ENCODE measurements at regions not wholly inside any gene's neighbourhood (a gene's known extent, or its start where the extent isn't known, plus 50 kb on each side); places are given as distances from the start of the nearest gene placed in this dataset.
"Not testable (repeated sequence)": the region's sequence is repeated elsewhere in the genome, so short reads cannot be mapped to it uniquely, and the experiment has no call there.

DNA sequence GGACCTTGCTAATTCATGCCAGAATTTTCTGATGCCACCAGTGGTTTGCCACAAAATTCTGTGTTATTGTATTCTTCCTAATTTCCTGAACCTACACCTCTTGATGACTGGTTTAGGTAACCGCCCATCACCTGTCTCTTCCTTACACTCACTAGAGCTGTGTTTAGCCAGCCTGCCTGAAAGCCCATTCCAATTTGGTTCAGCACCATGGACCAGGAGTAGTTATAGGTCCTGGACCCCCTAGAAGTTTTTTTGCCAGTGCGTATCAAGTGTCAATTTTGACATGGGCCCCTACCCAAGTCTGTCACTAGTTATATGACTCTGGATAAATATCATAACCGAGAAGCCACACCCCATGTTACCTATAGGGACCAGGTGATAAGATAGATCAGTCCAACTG is 94.0 kb upstream of the NAP1L1 start:
- H3K4me1 ChIP-seq (ENCODE audit: control insufficient read depth in 2 of 3, insufficient read depth in 2 of 3, low read depth in 1 of 3, low read length in 3 of 3), result no peaks in the 10 kb centered on the region
- DNase-seq (no peak), FAIRE-seq (no peak)
- H3K9me3 ChIP-seq (ENCODE audit: control insufficient read depth in 2 of 3, insufficient read depth in 1 of 3, low read length in 3 of 3), result no peaks in the 10 kb centered on the region
- TF ChIP-seq, protein P1, sequence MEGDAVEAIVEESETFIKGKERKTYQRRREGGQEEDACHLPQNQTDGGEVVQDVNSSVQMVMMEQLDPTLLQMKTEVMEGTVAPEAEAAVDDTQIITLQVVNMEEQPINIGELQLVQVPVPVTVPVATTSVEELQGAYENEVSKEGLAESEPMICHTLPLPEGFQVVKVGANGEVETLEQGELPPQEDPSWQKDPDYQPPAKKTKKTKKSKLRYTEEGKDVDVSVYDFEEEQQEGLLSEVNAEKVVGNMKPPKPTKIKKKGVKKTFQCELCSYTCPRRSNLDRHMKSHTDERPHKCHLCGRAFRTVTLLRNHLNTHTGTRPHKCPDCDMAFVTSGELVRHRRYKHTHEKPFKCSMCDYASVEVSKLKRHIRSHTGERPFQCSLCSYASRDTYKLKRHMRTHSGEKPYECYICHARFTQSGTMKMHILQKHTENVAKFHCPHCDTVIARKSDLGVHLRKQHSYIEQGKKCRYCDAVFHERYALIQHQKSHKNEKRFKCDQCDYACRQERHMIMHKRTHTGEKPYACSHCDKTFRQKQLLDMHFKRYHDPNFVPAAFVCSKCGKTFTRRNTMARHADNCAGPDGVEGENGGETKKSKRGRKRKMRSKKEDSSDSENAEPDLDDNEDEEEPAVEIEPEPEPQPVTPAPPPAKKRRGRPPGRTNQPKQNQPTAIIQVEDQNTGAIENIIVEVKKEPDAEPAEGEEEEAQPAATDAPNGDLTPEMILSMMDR (IDR thresholded peaks at IDR 0.05; ENCODE audit: borderline replicate concordance, extremely low read depth, insufficient read depth), result no peak
- H3K27me3 ChIP-seq (ENCODE audit: control insufficient read depth, insufficient read depth, low read length), result no peaks in the 10 kb centered on the region
- H3K27ac ChIP-seq (ENCODE audit: low read depth in 2 of 2, low read length in 2 of 2), result no peak overlapping the region
- no peak overlapping the region for H3K4me3 ChIP-seq (ENCODE audit: low read length in 3 of 3)
- no peaks in the 10 kb centered on the region for H3K36me3 ChIP-seq (ENCODE audit: control insufficient read depth in 2 of 3, insufficient read depth in 3 of 3, low read length in 3 of 3)
- intact Hi-C loops (cut with DNase I), result no loop called here
- no peak overlapping the region for H3K9ac ChIP-seq (ENCODE audit: low read length in 3 of 3)

DNA sequence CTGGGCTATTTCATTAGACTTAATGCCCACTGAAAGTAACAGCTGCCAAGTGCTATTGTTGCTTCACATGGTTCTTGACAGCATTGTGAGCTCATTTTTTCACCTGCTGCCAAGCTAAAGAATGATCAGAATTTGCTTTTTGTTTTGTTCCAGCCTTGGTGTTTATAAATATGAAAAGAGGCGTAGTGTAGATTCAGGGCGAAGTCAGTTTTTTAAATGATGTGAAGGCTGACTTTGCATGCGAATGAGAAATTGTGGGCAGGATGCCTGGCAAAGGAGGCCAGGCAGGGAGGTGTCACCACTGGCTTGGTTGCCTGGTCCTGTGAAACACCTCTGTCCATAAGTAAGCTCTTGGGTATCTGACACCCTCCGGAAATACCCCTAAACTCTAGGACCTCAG is 93.3 kb upstream of the NAP1L1 start:
- intact Hi-C loops (cut with DNase I), result no loop called here
- no peak overlapping the region for H3K9ac ChIP-seq (ENCODE audit: low read length in 3 of 3)
- no peak for DNase-seq
- H3K27me3 ChIP-seq (ENCODE audit: control insufficient read depth, insufficient read depth, low read length), result no peaks in the 10 kb centered on the region
- H3K4me1 ChIP-seq (ENCODE audit: control insufficient read depth in 2 of 3, insufficient read depth in 2 of 3, low read depth in 1 of 3, low read length in 3 of 3), result no peaks in the 10 kb centered on the region
- TF ChIP-seq, protein P1 (IDR thresholded peaks at IDR 0.05; ENCODE audit: borderline replicate concordance, extremely low read depth, insufficient read depth), result no peak
- no peak overlapping the region for H3K4me3 ChIP-seq (ENCODE audit: low read length in 3 of 3)
- H3K27ac ChIP-seq (ENCODE audit: low read depth in 2 of 2, low read length in 2 of 2), result no peak overlapping the region
- no peak for FAIRE-seq
- H3K9me3 ChIP-seq (ENCODE audit: control insufficient read depth in 2 of 3, insufficient read depth in 1 of 3, low read length in 3 of 3), result no peaks in the 10 kb centered on the region
- H3K36me3 ChIP-seq (ENCODE audit: control insufficient read depth in 2 of 3, insufficient read depth in 3 of 3, low read length in 3 of 3), result no peaks in the 10 kb centered on the region

DNA sequence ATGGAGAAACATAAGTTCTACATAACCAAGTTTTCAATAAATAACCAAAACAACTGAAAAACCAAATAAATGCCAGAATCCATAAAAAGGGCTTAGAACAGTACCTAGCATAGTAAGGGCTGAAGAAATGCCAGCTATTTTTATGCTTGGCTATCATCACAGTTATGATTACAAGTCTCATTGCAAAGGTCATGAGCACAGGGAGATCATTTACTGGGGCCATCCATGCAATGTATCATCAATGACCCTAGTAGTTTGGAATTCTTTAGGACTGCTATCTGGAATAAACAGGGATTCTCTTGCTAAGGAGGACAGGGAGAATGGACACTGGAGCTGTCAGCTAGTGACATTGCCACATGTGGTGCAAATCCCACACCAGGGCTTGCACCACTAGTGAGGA is 92.5 kb upstream of the NAP1L1 start:
- Histone ChIP-seq H3K9ac (ENCODE audit: low read length in 3 of 3) (no peak overlapping the region), H3K27ac (ENCODE audit: low read depth in 2 of 2, low read length in 2 of 2) (no peak overlapping the region), H3K4me1 (ENCODE audit: control insufficient read depth in 2 of 3, insufficient read depth in 2 of 3, low read depth in 1 of 3, low read length in 3 of 3) (no peaks in the 10 kb centered on the region), H3K27me3 (ENCODE audit: control insufficient read depth, insufficient read depth, low read length) (no peaks in the 10 kb centered on the region), H3K4me3 (ENCODE audit: low read length in 3 of 3) (no peak overlapping the region), H3K9me3 (ENCODE audit: control insufficient read depth in 2 of 3, insufficient read depth in 1 of 3, low read length in 3 of 3) (no peaks in the 10 kb centered on the region), H3K36me3 (ENCODE audit: control insufficient read depth in 2 of 3, insufficient read depth in 3 of 3, low read length in 3 of 3) (no peaks in the 10 kb centered on the region)
- DNase-seq (no peak), FAIRE-seq (no peak)
- TF ChIP-seq, protein P1 (IDR thresholded peaks at IDR 0.05; ENCODE audit: borderline replicate concordance, extremely low read depth, insufficient read depth), result no peak
- intact Hi-C loops (cut with DNase I), result no loop called here

DNA sequence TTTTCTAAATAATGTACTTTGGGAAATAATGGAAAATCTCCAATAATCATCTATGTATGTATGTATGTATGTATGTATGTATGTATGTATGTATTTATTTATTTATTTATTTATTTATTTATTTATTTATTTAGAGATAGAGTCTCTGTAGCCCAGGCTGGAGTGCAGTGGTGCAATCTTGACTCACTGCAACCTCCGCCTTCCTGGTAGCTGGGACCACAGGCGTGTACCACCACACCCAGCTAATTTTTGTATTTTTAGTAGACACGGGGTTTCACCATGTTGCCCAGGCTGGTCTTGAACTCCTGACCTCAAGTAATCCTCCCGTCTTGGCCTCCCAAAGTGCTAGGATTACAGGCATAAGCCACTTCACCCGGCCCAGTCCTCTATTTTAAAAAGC is 91.5 kb upstream of the NAP1L1 start:
- H3K36me3 ChIP-seq (ENCODE audit: control insufficient read depth in 2 of 3, insufficient read depth in 3 of 3, low read length in 3 of 3); FAIRE-seq; H3K4me1 ChIP-seq (ENCODE audit: control insufficient read depth in 2 of 3, insufficient read depth in 2 of 3, low read depth in 1 of 3, low read length in 3 of 3); intact Hi-C loops (cut with DNase I); H3K4me3 ChIP-seq (ENCODE audit: low read length in 3 of 3); H3K27me3 ChIP-seq (ENCODE audit: control insufficient read depth, insufficient read depth, low read length); H3K9ac ChIP-seq (ENCODE audit: low read length in 3 of 3); H3K27ac ChIP-seq (ENCODE audit: low read depth in 2 of 2, low read length in 2 of 2); DNase-seq; H3K9me3 ChIP-seq (ENCODE audit: control insufficient read depth in 2 of 3, insufficient read depth in 1 of 3, low read length in 3 of 3): not testable (repeated sequence)
